Keratinocyte (primary cell): ENCODE measurements at regions not wholly inside any gene's neighbourhood (a gene's known extent, or its start where the extent isn't known, plus 50 kb on each side); places are given as distances from the start of the nearest gene placed in this dataset.

ENCODE experiments used
- DNase-seq: peaks from one replicate; pipeline ENCODE4 v3.0.0-alpha.2; 2011; ENCODE audit warnings: low read depth, missing footprints, low spot score
- FAIRE-seq: peaks from 2 replicates; lab custom pipeline; 2011; peaks lifted over from hg19 to GRCh38; lab: Jason Lieb, UNC
- H2AFZ ChIP-seq: 2 replicates; pipeline ENCODE4 v1.6.0; 2012; ENCODE audit warnings: low read length, control low read depth, inconsistent platforms; ENCODE audit not compliant: control insufficient read depth
- H3K27ac ChIP-seq: 2 replicates; pipeline ENCODE4 v1.5.1; 2011; ENCODE audit warnings: low read length; ENCODE audit not compliant: control insufficient read depth, insufficient read depth
- H3K27me3 ChIP-seq: 3 replicates; pipeline ENCODE4 v1.6.0; 2011; ENCODE audit warnings: low read length; ENCODE audit not compliant: control insufficient read depth, insufficient read depth; ENCODE audit errors: extremely low read depth
- H3K36me3 ChIP-seq, 2 experiments: 2 replicates in 1 of 2; 3 replicates in 1 of 2; pipeline ENCODE4 v1.5.1; 2011; ENCODE audit warnings: low read length in 2 of 2, mild to moderate bottlenecking in 1 of 2; ENCODE audit not compliant: control insufficient read depth in 2 of 2, insufficient read depth in 2 of 2; ENCODE audit errors: extremely low read depth in 1 of 2
- H3K4me1 ChIP-seq: 3 replicates; pipeline ENCODE4 v1.5.1; 2011; ENCODE audit warnings: low read length; ENCODE audit not compliant: control insufficient read depth, insufficient read depth; ENCODE audit errors: extremely low read depth
- H3K4me2 ChIP-seq: 3 replicates; pipeline ENCODE4 v1.6.0; 2011; ENCODE audit warnings: low read depth, low read length; ENCODE audit not compliant: control insufficient read depth, insufficient read depth; ENCODE audit errors: extremely low read depth
- H3K4me3 ChIP-seq, 3 experiments: fragments of 200-600 bp in 1 of 3; sonication (generic) in 1 of 3; 2 replicates in 2 of 3; 3 replicates in 1 of 3; pipeline ENCODE4 v1.5.1; 2011 to 2016; ENCODE audit warnings: low read length in 3 of 3, mild to moderate bottlenecking in 3 of 3, control low read depth in 2 of 3, inconsistent platforms in 1 of 3, low read depth in 1 of 3, mixed read lengths in 1 of 3, mixed run types in 1 of 3, moderate library complexity in 1 of 3; ENCODE audit not compliant: control insufficient read depth in 2 of 3, insufficient read depth in 2 of 3; ENCODE audit errors: extremely low read depth in 1 of 3
- H3K79me2 ChIP-seq: 2 replicates; pipeline ENCODE4 v1.6.0; 2012; ENCODE audit warnings: low read length; ENCODE audit not compliant: control insufficient read depth, insufficient read depth
- H3K9ac ChIP-seq: 3 replicates; pipeline ENCODE4 v1.6.0; 2011; ENCODE audit warnings: low read length; ENCODE audit not compliant: control insufficient read depth, insufficient read depth; ENCODE audit errors: extremely low read depth
- H3K9me1 ChIP-seq: 3 replicates; pipeline ENCODE4 v1.6.0; 2011; ENCODE audit warnings: low read length; ENCODE audit not compliant: control insufficient read depth, insufficient read depth; ENCODE audit errors: extremely low read depth
- H3K9me3 ChIP-seq: 2 replicates; pipeline ENCODE4 v1.5.1; 2012; ENCODE audit warnings: low read depth, low read length; ENCODE audit not compliant: control insufficient read depth
- H4K20me1 ChIP-seq: 3 replicates; pipeline ENCODE4 v1.6.0; 2011; ENCODE audit warnings: low read length; ENCODE audit not compliant: control insufficient read depth, insufficient read depth; ENCODE audit errors: extremely low read depth
- EZH2 ChIP-seq: IDR thresholded peaks from one replicate; pipeline ENCODE4 v1.6.1; 2012; ENCODE audit warnings: inconsistent platforms, mild to moderate bottlenecking, low read length, moderate library complexity
- dilution Hi-C: fragments of 300-500 bp; cut with MboI; formaldehyde crosslinking; loops from one replicate; pipeline ENCODE4 v1.7.0; 2020; ENCODE audit warnings: low sequenced_read_pairs; ENCODE audit not compliant: extremely low pct_ligation_motif_present
- TF ChIP-seq, protein P1 (sequence below), 3 experiments: IDR thresholded peaks in 1 of 3; conservative IDR thresholded peaks in 1 of 3; optimal IDR thresholded peaks in 1 of 3; 2 replicates in 2 of 3; 3 replicates in 1 of 3; pipeline versions ENCODE3 to v1.5.1; 2011; ENCODE audit warnings: low read length in 3 of 3, mild to moderate bottlenecking in 3 of 3, moderate library complexity in 2 of 3, control low read depth in 1 of 3, inconsistent platforms in 1 of 3; ENCODE audit not compliant: insufficient read depth in 2 of 3; ENCODE audit errors: extremely low read depth in 1 of 3

DNA sequence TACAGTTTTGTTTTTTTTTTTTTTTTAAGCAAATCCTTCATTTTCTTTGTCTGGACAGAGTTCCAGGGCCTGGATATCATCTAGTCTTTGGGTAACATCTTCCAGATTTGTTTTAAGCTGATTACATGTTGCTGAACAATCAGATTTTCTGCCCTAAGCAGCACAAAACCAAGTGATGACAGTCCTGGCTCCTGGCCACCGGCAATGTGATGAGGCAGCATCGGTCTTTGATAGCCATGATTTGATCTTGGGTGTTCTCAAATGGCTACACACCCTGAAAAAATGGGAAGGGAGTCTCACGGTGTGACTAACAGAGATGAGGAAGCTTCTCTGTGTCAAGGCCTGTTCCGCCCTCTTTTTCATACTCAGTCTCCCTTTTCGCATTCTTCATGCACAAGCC is 708.6 kb upstream of the ZEB2 start:
- dilution Hi-C loops, result no loop called here
- DNase-seq, result no peak
- no peaks in the 10 kb centered on the region for H3K4me1 ChIP-seq
- no peak overlapping the region for H3K4me3 ChIP-seq
- no peaks in the 10 kb centered on the region for H3K79me2 ChIP-seq
- no peak overlapping the region for H3K27ac ChIP-seq
- no peaks in the 10 kb centered on the region for H4K20me1 ChIP-seq
- H3K9ac ChIP-seq, result no peak overlapping the region
- TF ChIP-seq, protein P1, sequence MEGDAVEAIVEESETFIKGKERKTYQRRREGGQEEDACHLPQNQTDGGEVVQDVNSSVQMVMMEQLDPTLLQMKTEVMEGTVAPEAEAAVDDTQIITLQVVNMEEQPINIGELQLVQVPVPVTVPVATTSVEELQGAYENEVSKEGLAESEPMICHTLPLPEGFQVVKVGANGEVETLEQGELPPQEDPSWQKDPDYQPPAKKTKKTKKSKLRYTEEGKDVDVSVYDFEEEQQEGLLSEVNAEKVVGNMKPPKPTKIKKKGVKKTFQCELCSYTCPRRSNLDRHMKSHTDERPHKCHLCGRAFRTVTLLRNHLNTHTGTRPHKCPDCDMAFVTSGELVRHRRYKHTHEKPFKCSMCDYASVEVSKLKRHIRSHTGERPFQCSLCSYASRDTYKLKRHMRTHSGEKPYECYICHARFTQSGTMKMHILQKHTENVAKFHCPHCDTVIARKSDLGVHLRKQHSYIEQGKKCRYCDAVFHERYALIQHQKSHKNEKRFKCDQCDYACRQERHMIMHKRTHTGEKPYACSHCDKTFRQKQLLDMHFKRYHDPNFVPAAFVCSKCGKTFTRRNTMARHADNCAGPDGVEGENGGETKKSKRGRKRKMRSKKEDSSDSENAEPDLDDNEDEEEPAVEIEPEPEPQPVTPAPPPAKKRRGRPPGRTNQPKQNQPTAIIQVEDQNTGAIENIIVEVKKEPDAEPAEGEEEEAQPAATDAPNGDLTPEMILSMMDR (optimal IDR thresholded peaks at IDR 0.05 in 1 of 3, IDR thresholded peaks at IDR 0.05 in 1 of 3, conservative IDR thresholded peaks at IDR 0.05 in 1 of 3; ENCODE audit: extremely low read depth in 1 of 3, insufficient read depth in 2 of 3, low read length in 3 of 3), result no peak
- TF ChIP-seq EZH2, result no peak
- no peak overlapping the region for H2AFZ ChIP-seq
- H3K27me3 ChIP-seq, result no peaks in the 10 kb centered on the region
- no peaks in the 10 kb centered on the region for H3K36me3 ChIP-seq
- no peak for FAIRE-seq
- H3K4me2 ChIP-seq, result no peak overlapping the region
- H3K9me1 ChIP-seq, result no peaks in the 10 kb centered on the region
- H3K9me3 ChIP-seq, result no peaks in the 10 kb centered on the region

DNA sequence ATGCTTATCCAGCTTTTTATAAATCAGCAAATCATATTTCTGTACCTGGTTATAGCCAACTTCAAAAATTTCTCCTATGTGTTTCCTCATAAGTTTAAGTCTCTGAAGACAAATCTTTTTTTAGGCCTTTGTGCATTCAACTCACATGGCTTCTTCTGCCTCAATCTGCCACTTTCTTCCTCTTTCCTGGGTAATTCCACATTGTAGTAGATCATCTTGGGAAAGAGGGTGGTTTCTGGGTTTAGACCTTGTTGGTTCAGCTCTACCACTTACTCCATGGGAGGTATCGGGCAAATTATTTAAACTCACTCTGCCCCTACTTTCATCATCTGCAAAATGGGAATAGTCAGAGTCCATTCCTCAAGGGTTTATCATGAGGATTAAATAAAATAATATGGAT is 707.0 kb upstream of the ZEB2 start:
- Histone ChIP-seq H3K79me2 (no peaks in the 10 kb centered on the region), H3K27ac (no peak overlapping the region), H4K20me1 (no peaks in the 10 kb centered on the region), H3K9me3 (no peaks in the 10 kb centered on the region), H3K4me1 (no peaks in the 10 kb centered on the region), H3K9ac (no peak overlapping the region), H3K4me3 (no peak overlapping the region), H3K36me3 (no peaks in the 10 kb centered on the region), H2AFZ (no peak overlapping the region), H3K27me3 (no peaks in the 10 kb centered on the region), H3K4me2 (no peak overlapping the region), H3K9me1 (no peaks in the 10 kb centered on the region)
- TF ChIP-seq, protein P1 (optimal IDR thresholded peaks at IDR 0.05 in 1 of 3, IDR thresholded peaks at IDR 0.05 in 1 of 3, conservative IDR thresholded peaks at IDR 0.05 in 1 of 3; ENCODE audit: extremely low read depth in 1 of 3, insufficient read depth in 2 of 3, low read length in 3 of 3), result no peak
- DNase-seq, result no peak
- no peak for FAIRE-seq
- dilution Hi-C loops, result no loop called here
